Activated T-helper 2 cell treated with anti-CD3 and anti-CD28 coated beads, Interferon-gamma antibody, Interleukin-2, Interleukin-4, amounts not matched to agents 10 μg/mL and 5 μg/mL and 100 μg/mL, durations not matched to agents 14 hours and 24 hours and 36 hours (primary cell): ENCODE measurements at regions not wholly inside any gene's neighbourhood (a gene's known extent, or its start where the extent isn't known, plus 50 kb on each side); places are given as distances from the start of the nearest gene placed in this dataset.

Experiments used
- DNase-seq: peaks from one replicate; pipeline ENCODE4 v3.0.0; 2021; ENCODE audit warnings: low spot score
- H3K27ac Mint-ChIP-seq: one replicate; pipeline ENCODE4 v1.8.0; 2021; ENCODE audit warnings: mixed read lengths
- H3K27me3 Mint-ChIP-seq: one replicate; pipeline ENCODE4 v1.8.0; 2021; ENCODE audit warnings: low read depth, mixed read lengths
- H3K36me3 Mint-ChIP-seq: one replicate; pipeline ENCODE4 v1.8.0; 2021; ENCODE audit warnings: low read depth, mixed read lengths
- H3K4me1 Mint-ChIP-seq: one replicate; pipeline ENCODE4 v1.8.0; 2021; ENCODE audit warnings: low read depth, mixed read lengths
- H3K4me3 Mint-ChIP-seq: one replicate; pipeline ENCODE4 v1.8.0; 2021; ENCODE audit warnings: low read depth, mild to moderate bottlenecking, moderate library complexity, mixed read lengths
- H3K9me3 Mint-ChIP-seq: one replicate; pipeline ENCODE4 v1.8.0; 2021; ENCODE audit warnings: mixed read lengths
- intact Hi-C: fragments of 100-400 bp; cut with micrococcal nuclease; formaldehyde crosslinking; loops from one replicate; pipeline ENCODE4 v1.15.1; 2023

- Mint-ChIP-seq H3K27me3 (no peaks in the 10 kb centered on the region), H3K27ac (no peak overlapping the region), H3K4me3 (no peak overlapping the region), H3K9me3 (no peaks in the 10 kb centered on the region), H3K4me1 (no peaks in the 10 kb centered on the region), H3K36me3 (no peaks in the 10 kb centered on the region)
- intact Hi-C loops: no loop called here
- DNase-seq: no peak
These were observed 184.1 kb upstream of the ZFHX3 start for GRCh38 chr16:73231944-73232554.

DNA sequence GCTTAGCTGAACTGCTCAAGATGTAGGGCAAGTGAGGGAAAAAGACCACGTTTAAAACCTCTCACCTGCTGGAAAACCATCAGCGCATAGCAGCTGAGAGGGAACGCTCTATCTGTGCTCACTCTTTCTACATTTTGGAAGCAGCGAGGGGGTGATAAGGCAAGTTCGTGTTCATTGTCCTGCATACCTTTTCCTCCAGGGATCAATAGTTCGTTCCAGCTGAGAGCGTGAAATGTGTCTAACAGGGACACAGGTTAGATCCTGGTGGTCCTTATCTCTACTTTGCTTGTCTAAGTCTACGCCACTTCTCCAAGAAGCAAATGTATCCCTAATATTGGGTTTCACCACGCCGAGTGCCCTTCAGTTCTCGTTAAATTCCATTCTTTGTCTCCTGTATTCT is 183.5 kb upstream of the ZFHX3 start:
- H3K4me3 Mint-ChIP-seq: no peak overlapping the region
- no peaks in the 10 kb centered on the region for H3K9me3 Mint-ChIP-seq
- H3K27ac Mint-ChIP-seq: no peak overlapping the region
- no peaks in the 10 kb centered on the region for H3K4me1 Mint-ChIP-seq
- no peaks in the 10 kb centered on the region for H3K36me3 Mint-ChIP-seq
- no peak for DNase-seq
- no peaks in the 10 kb centered on the region for H3K27me3 Mint-ChIP-seq
- intact Hi-C loops: no loop called here

GRCh38 chr16:73230651-73231050 is 182.7 kb upstream of the ZFHX3 start:
- intact Hi-C loops: no loop called here
- H3K4me3 Mint-ChIP-seq: no peak overlapping the region
- no peak overlapping the region for H3K27ac Mint-ChIP-seq
- no peaks in the 10 kb centered on the region for H3K27me3 Mint-ChIP-seq
- DNase-seq: no peak
- no peaks in the 10 kb centered on the region for H3K9me3 Mint-ChIP-seq
- no peaks in the 10 kb centered on the region for H3K36me3 Mint-ChIP-seq
- no peaks in the 10 kb centered on the region for H3K4me1 Mint-ChIP-seq

DNA sequence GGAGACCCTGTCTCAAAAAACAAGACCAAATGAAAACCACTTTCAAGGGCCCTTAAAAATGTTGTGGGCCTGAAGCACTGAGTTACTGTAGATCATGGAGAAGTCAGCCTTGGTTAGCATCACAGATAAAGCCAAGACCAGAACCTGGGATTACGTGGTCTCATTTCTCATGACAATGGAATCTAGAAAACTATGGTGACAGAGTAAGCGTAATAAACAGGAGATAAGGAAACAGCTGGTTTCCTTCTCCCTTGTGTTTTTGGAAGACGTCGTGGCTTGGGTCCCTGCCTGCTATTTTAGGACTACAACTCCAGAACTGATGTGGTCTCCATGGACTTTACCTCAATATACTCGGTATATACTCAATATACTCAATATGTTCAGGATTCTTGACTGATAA is 180.7 kb upstream of the ZFHX3 start:
- Mint-ChIP-seq H3K27ac (no peak overlapping the region), H3K27me3 (no peaks in the 10 kb centered on the region), H3K9me3 (no peaks in the 10 kb centered on the region), H3K4me1 (no peaks in the 10 kb centered on the region), H3K4me3 (no peak overlapping the region), H3K36me3 (no peaks in the 10 kb centered on the region)
- intact Hi-C loops: no loop called here
- no peak for DNase-seq

GRCh38 chr16:73226675-73227074 is 178.7 kb upstream of the ZFHX3 start:
- intact Hi-C loops: no loop called here
- Mint-ChIP-seq H3K4me3 (no peak overlapping the region), H3K4me1 (no peaks in the 10 kb centered on the region), H3K9me3 (no peaks in the 10 kb centered on the region), H3K27ac (no peak overlapping the region), H3K27me3 (no peaks in the 10 kb centered on the region), H3K36me3 (no peaks in the 10 kb centered on the region)
- no peak for DNase-seq

- Mint-ChIP-seq H3K4me1 (no peaks in the 10 kb centered on the region), H3K27ac (no peak overlapping the region), H3K9me3 (no peaks in the 10 kb centered on the region), H3K27me3 (no peaks in the 10 kb centered on the region), H3K36me3 (no peaks in the 10 kb centered on the region), H3K4me3 (no peak overlapping the region)
- no peak for DNase-seq
- intact Hi-C loops: no loop called here
These were observed 178.1 kb upstream of the ZFHX3 start for GRCh38 chr16:73225983-73226382.

DNA sequence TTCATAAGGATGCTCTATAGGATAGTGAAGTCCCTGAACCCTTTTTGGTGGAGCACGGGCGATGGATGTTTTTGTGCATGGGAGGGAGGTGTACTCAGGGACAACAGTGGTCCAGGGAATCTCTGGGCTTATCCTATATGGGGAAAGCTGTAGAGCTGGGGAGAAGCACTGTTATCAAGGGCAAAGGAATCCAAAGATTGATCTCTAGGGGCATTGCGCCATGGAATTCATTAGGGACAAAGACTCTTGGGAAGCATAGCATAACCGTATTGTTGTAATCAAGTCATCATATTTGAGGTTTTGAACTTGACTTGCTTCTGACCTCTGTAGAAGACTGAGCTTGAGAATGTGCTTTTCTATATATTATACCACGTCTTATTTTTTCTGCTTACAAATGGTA is 172.9 kb upstream of the ZFHX3 start:
- DNase-seq: no peak
- Mint-ChIP-seq H3K36me3 (no peaks in the 10 kb centered on the region), H3K9me3 (peaks cover 7% of the 10 kb centered on the region), H3K4me1 (no peaks in the 10 kb centered on the region), H3K4me3 (no peak overlapping the region), H3K27me3 (no peaks in the 10 kb centered on the region), H3K27ac (no peak overlapping the region)
- intact Hi-C loops: no loop called here

- no peak overlapping the region for H3K4me3 Mint-ChIP-seq
- no peaks in the 10 kb centered on the region for H3K4me1 Mint-ChIP-seq
- peaks cover 7% of the 10 kb centered on the region for H3K9me3 Mint-ChIP-seq
- no peaks in the 10 kb centered on the region for H3K36me3 Mint-ChIP-seq
- no peak overlapping the region for H3K27ac Mint-ChIP-seq
- DNase-seq: no peak
- no peaks in the 10 kb centered on the region for H3K27me3 Mint-ChIP-seq
- intact Hi-C loops: no loop called here
These were observed 171.2 kb upstream of the ZFHX3 start for GRCh38 chr16:73219176-73219575.

DNA sequence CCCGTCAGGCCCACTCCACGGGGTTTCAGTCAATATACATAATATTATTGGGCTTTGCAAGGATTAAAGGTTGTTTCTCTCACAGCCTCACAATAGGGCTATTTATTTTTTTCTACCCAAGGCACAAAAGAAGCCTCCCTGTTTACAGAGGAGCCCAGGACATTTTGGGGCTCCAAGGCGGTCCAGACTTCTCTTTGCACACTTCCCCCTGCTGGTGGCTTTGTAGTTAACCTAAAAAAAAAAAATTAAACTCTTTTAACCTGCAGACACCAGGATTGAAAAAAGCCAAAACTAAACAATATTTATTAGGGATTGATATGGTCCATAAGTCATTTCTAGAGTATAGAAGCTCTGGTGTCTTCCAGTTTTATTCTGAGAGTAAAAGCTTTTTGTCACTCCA is 169.7 kb upstream of the ZFHX3 start:
- Mint-ChIP-seq H3K9me3 (peaks cover 7% of the 10 kb centered on the region), H3K4me3 (no peak overlapping the region), H3K27ac (no peak overlapping the region), H3K36me3 (no peaks in the 10 kb centered on the region), H3K27me3 (no peaks in the 10 kb centered on the region), H3K4me1 (no peaks in the 10 kb centered on the region)
- intact Hi-C loops: no loop called here
- DNase-seq: no peak

- Mint-ChIP-seq H3K27me3 (no peaks in the 10 kb centered on the region), H3K4me3 (no peak overlapping the region), H3K9me3 (peaks cover 7% of the 10 kb centered on the region), H3K27ac (no peak overlapping the region), H3K36me3 (no peaks in the 10 kb centered on the region), H3K4me1 (no peaks in the 10 kb centered on the region)
- no peak for DNase-seq
- intact Hi-C loops: no loop called here
These were observed 169.0 kb upstream of the ZFHX3 start for GRCh38 chr16:73216932-73217331.

GRCh38 chr16:73215678-73216377 is 167.9 kb upstream of the ZFHX3 start:
- H3K4me1 Mint-ChIP-seq: no peaks in the 10 kb centered on the region
- no peaks in the 10 kb centered on the region for H3K36me3 Mint-ChIP-seq
- DNase-seq: no peak
- H3K4me3 Mint-ChIP-seq: no peak overlapping the region
- intact Hi-C loops: no loop called here
- peaks cover 7% of the 10 kb centered on the region for H3K9me3 Mint-ChIP-seq
- no peaks in the 10 kb centered on the region for H3K27me3 Mint-ChIP-seq
- no peak overlapping the region for H3K27ac Mint-ChIP-seq

- Mint-ChIP-seq H3K4me3 (no peak overlapping the region), H3K4me1 (no peaks in the 10 kb centered on the region), H3K36me3 (no peaks in the 10 kb centered on the region), H3K27me3 (no peaks in the 10 kb centered on the region), H3K27ac (no peak overlapping the region), H3K9me3 (peaks cover 7% of the 10 kb centered on the region)
- intact Hi-C loops: no loop called here
- DNase-seq: no peak
These were observed 167.1 kb upstream of the ZFHX3 start for GRCh38 chr16:73214825-73215677.
